ENCODE measurements at regions not wholly inside any gene's neighbourhood (a gene's known extent, or its start where the extent isn't known, plus 50 kb on each side); places are given as distances from the start of the nearest gene placed in this dataset.

GRCh38 chr1:101290922-101291561 is 54.2 kb downstream of the S1PR1 start:
- WGBS = 76% methylated on average over 3 of the region's 3 CpGs
- intact Hi-C loops (cut with DNase I) = no loop called here
- TF ChIP-seq POLR2A (IDR thresholded peaks at IDR 0.05; ENCODE audit: low read depth) (no peak), CTCF (IDR thresholded peaks at IDR 0.05) (no peak), POLR2AphosphoS5 (IDR thresholded peaks at IDR 0.05) (no peak), EP300 (IDR thresholded peaks at IDR 0.05) (no peak)
- Histone ChIP-seq H3K27me3 (peaks cover 0 to 4% (median 0%) of the 10 kb centered on the region in 4 donors), H3K4me3 (no peak overlapping the region), H3K36me3 (no peaks in the 10 kb centered on the region), H3K4me1 (peaks cover 4 to 8% (median 4%) of the 10 kb centered on the region in 4 donors), H3K9me3 (no peaks in the 10 kb centered on the region), H3K27ac (replicated peaks in 1 of 4) (no peak overlapping the region)
- no peak for DNase-seq (ENCODE audit: extremely low spot score)

- Histone ChIP-seq H3K27me3 (peaks cover 0 to 4% (median 0%) of the 10 kb centered on the region in 4 donors), H3K4me1 (peaks cover 4 to 8% (median 4%) of the 10 kb centered on the region in 4 donors), H3K27ac (replicated peaks in 1 of 4) (no peak overlapping the region), H3K9me3 (no peaks in the 10 kb centered on the region), H3K36me3 (no peaks in the 10 kb centered on the region), H3K4me3 (no peak overlapping the region)
- TF ChIP-seq POLR2A (IDR thresholded peaks at IDR 0.05; ENCODE audit: low read depth) (no peak), POLR2AphosphoS5 (IDR thresholded peaks at IDR 0.05) (no peak), CTCF (IDR thresholded peaks at IDR 0.05) (no peak), EP300 (IDR thresholded peaks at IDR 0.05) (no peak)
- intact Hi-C loops (cut with DNase I) = no loop called here
- DNase-seq (ENCODE audit: extremely low spot score) = no peak
- WGBS = 59% methylated on average over 4 of the region's 4 CpGs
Observed at GRCh38 chr1:101291562-101292380, 55.0 kb downstream of the S1PR1 start.

GRCh38 chr1:101293461-101294051 is 56.7 kb downstream of the S1PR1 start:
- no peak for DNase-seq (ENCODE audit: extremely low spot score)
- peaks cover 0 to 2% (median 1%) of the 10 kb centered on the region in 4 donors for H3K4me1 ChIP-seq
- H3K36me3 ChIP-seq = no peaks in the 10 kb centered on the region
- H3K27me3 ChIP-seq = peaks cover 0 to 4% (median 0%) of the 10 kb centered on the region in 4 donors
- no peak overlapping the region for H3K27ac ChIP-seq (replicated peaks in 1 of 4)
- H3K4me3 ChIP-seq = no peak overlapping the region
- intact Hi-C loops (cut with DNase I) = no loop called here
- H3K9me3 ChIP-seq = no peaks in the 10 kb centered on the region
- WGBS = 71% methylated on average over 4 of the region's 4 CpGs
- TF ChIP-seq POLR2AphosphoS5 (IDR thresholded peaks at IDR 0.05) (no peak), CTCF (IDR thresholded peaks at IDR 0.05) (no peak), POLR2A (IDR thresholded peaks at IDR 0.05; ENCODE audit: low read depth) (no peak), EP300 (IDR thresholded peaks at IDR 0.05) (no peak)

- H3K9me3 ChIP-seq = no peaks in the 10 kb centered on the region
- no peak for DNase-seq (ENCODE audit: extremely low spot score)
- no peak overlapping the region for H3K4me3 ChIP-seq
- peaks cover 0 to 4% (median 0%) of the 10 kb centered on the region in 4 donors for H3K27me3 ChIP-seq
- H3K36me3 ChIP-seq = no peaks in the 10 kb centered on the region
- intact Hi-C loops (cut with DNase I) = no loop called here
- no peak overlapping the region for H3K27ac ChIP-seq (replicated peaks in 1 of 4)
- no peaks in the 10 kb centered on the region for H3K4me1 ChIP-seq
- no peak for TF ChIP-seq EP300 (IDR thresholded peaks at IDR 0.05)
- no peak for TF ChIP-seq CTCF (IDR thresholded peaks at IDR 0.05)
- no peak for TF ChIP-seq POLR2AphosphoS5 (IDR thresholded peaks at IDR 0.05)
- TF ChIP-seq POLR2A (IDR thresholded peaks at IDR 0.05; ENCODE audit: low read depth) = no peak
- WGBS = 67% methylated on average over 4 of the region's 4 CpGs
Observed at GRCh38 chr1:101295209-101295608, 58.4 kb downstream of the S1PR1 start.
